ENCODE measurements at regions not wholly inside any gene's neighbourhood (a gene's known extent, or its start where the extent isn't known, plus 50 kb on each side); places are given as distances from the start of the nearest gene placed in this dataset.

- no peaks in the 10 kb centered on the region for H3K27me3 ChIP-seq
- no peak overlapping the region for H3K27ac ChIP-seq
- no peaks in the 10 kb centered on the region for H3K79me2 ChIP-seq
- no peaks in the 10 kb centered on the region for H4K20me1 ChIP-seq (ENCODE audit: insufficient read depth, poor library complexity, severe bottlenecking)
- H3K9me3 ChIP-seq (ENCODE audit: low read depth) = peaks cover 4% of the 10 kb centered on the region
- TF ChIP-seq EZH2 (IDR thresholded peaks at IDR 0.05; ENCODE audit: borderline replicate concordance) (no peak), CTCF (IDR thresholded peaks at IDR 0.05; ENCODE audit: poor library complexity) (no peak), EZH2phosphoT487 (IDR thresholded peaks at IDR 0.05; ENCODE audit: low read depth, severe bottlenecking, unreplicated experiment) (no peak)
- WGBS (ENCODE audit: low lambda C conversion rate, missing lambda C conversion rate) = 91% methylated on average over 14 of the region's 14 CpGs
- H3K9me2 ChIP-seq (replicated peaks; ENCODE audit: insufficient read depth) = no peaks in the 10 kb centered on the region
- no peak overlapping the region for H3K4me2 ChIP-seq
- no peak overlapping the region for H2AFZ ChIP-seq
- no peak for DNase-seq (ENCODE audit: low spot score)
- H3K36me3 ChIP-seq (replicated peaks; ENCODE audit: insufficient read depth, low read depth) = no peaks in the 10 kb centered on the region
- H3K4me1 ChIP-seq (ENCODE audit: insufficient read depth) = no peaks in the 10 kb centered on the region
- H3K4me3 ChIP-seq = no peak overlapping the region
Measured at GRCh38 chr13:90403330-90404082, 944.0 kb upstream of the MIR17HG start.

- Histone ChIP-seq H3K4me1 (ENCODE audit: insufficient read depth) (no peaks in the 10 kb centered on the region), H3K4me2 (no peak overlapping the region), H2AFZ (no peak overlapping the region), H3K79me2 (no peaks in the 10 kb centered on the region), H3K27ac (no peak overlapping the region), H3K36me3 (replicated peaks; ENCODE audit: insufficient read depth, low read depth) (no peaks in the 10 kb centered on the region), H3K9me3 (ENCODE audit: low read depth) (no peaks in the 10 kb centered on the region), H4K20me1 (ENCODE audit: insufficient read depth, poor library complexity, severe bottlenecking) (no peaks in the 10 kb centered on the region), H3K9me2 (replicated peaks; ENCODE audit: insufficient read depth) (no peaks in the 10 kb centered on the region), H3K27me3 (no peaks in the 10 kb centered on the region), H3K4me3 (no peak overlapping the region)
- no peak for DNase-seq (ENCODE audit: low spot score)
- whole genome bisulfite sequencing (ENCODE audit: low lambda C conversion rate, missing lambda C conversion rate) = 67% methylated on average over 1 of the region's 1 CpG
- TF ChIP-seq CTCF (IDR thresholded peaks at IDR 0.05; ENCODE audit: poor library complexity) (no peak), EZH2phosphoT487 (IDR thresholded peaks at IDR 0.05; ENCODE audit: low read depth, severe bottlenecking, unreplicated experiment) (no peak), EZH2 (IDR thresholded peaks at IDR 0.05; ENCODE audit: borderline replicate concordance) (no peak)
Measured at GRCh38 chr13:90405301-90405700, 942.2 kb upstream of the MIR17HG start.

GRCh38 chr13:90412980-90413379 is 934.5 kb upstream of the MIR17HG start:
- Histone ChIP-seq H3K27me3 (no peaks in the 10 kb centered on the region), H3K4me2 (no peak overlapping the region), H3K4me3 (no peak overlapping the region), H3K79me2 (no peaks in the 10 kb centered on the region), H4K20me1 (ENCODE audit: insufficient read depth, poor library complexity, severe bottlenecking) (no peaks in the 10 kb centered on the region), H3K27ac (no peak overlapping the region), H3K9me3 (ENCODE audit: low read depth) (no peaks in the 10 kb centered on the region), H3K9me2 (replicated peaks; ENCODE audit: insufficient read depth) (no peaks in the 10 kb centered on the region), H3K4me1 (ENCODE audit: insufficient read depth) (peaks cover 6% of the 10 kb centered on the region), H2AFZ (no peak overlapping the region), H3K36me3 (replicated peaks; ENCODE audit: insufficient read depth, low read depth) (no peaks in the 10 kb centered on the region)
- WGBS (ENCODE audit: low lambda C conversion rate, missing lambda C conversion rate) = 82% methylated on average over 2 of the region's 2 CpGs
- TF ChIP-seq EZH2phosphoT487 (IDR thresholded peaks at IDR 0.05; ENCODE audit: low read depth, severe bottlenecking, unreplicated experiment) (no peak), CTCF (IDR thresholded peaks at IDR 0.05; ENCODE audit: poor library complexity) (no peak), EZH2 (IDR thresholded peaks at IDR 0.05; ENCODE audit: borderline replicate concordance) (no peak)
- no peak for DNase-seq (ENCODE audit: low spot score)
